H1 (cell line): ENCODE measurements at regions not wholly inside any gene's neighbourhood (a gene's known extent, or its start where the extent isn't known, plus 50 kb on each side); places are given as distances from the start of the nearest gene placed in this dataset.

ENCODE experiments used
- CTCF ChIA-PET: fragments of 300-600 bp; sonication (Branson Sonifier 250); formaldehyde crosslinking; loops from one replicate; lab custom pipeline; 2021; ENCODE audit not compliant: partially characterized antibody; lab: Charles Lee
- POLR2A ChIA-PET: fragments of 300-600 bp; sonication (Branson Sonifier 250); formaldehyde crosslinking; loops from one replicate; lab custom pipeline; 2021; ENCODE audit warnings: inconsistent platforms; ENCODE audit not compliant: partially characterized antibody; lab: Charles Lee
- DNase-seq, 2 experiments: peaks; one replicate each; pipeline versions ENCODE4 v3.0.0 to v3.0.0-alpha.2; 2010 to 2022; ENCODE audit warnings: low spot score in 2 of 2, low read depth in 1 of 2, mixed read lengths in 1 of 2
- FAIRE-seq: peaks from 2 replicates; lab custom pipeline; 2011; peaks lifted over from hg19 to GRCh38; lab: Jason Lieb, UNC
- H2AFZ ChIP-seq: 2 replicates; pipeline ENCODE4 v1.8.1; 2012; ENCODE audit warnings: low read length, inconsistent platforms
- H2AK5ac ChIP-seq: 2 replicates; pipeline ENCODE4 v1.6.1; 2013; ENCODE audit warnings: low read depth, low read length
- H2BK120ac ChIP-seq: replicated peaks from 2 replicates; pipeline ENCODE3; 2013; ENCODE audit warnings: low read depth, low read length, inconsistent platforms
- H2BK12ac ChIP-seq: 2 replicates; pipeline ENCODE4 v1.6.1; 2013; ENCODE audit warnings: low read depth, low read length
- H2BK15ac ChIP-seq: 2 replicates; pipeline ENCODE4 v1.6.1; 2013; ENCODE audit warnings: low read length
- H2BK20ac ChIP-seq: 2 replicates; pipeline ENCODE4 v1.6.1; 2013; ENCODE audit warnings: low read length
- H2BK5ac ChIP-seq: 2 replicates; pipeline ENCODE4 v1.6.1; 2013; ENCODE audit warnings: low read depth, low read length
- H3K14ac ChIP-seq: 2 replicates; pipeline ENCODE4 v1.6.1; 2013; ENCODE audit warnings: inconsistent platforms; ENCODE audit not compliant: insufficient read length
- H3K18ac ChIP-seq: 2 replicates; pipeline ENCODE4 v1.6.1; 2013; ENCODE audit warnings: low read length; ENCODE audit errors: extremely low read depth
- H3K23ac ChIP-seq: 2 replicates; pipeline ENCODE4 v1.6.1; 2013; ENCODE audit warnings: inconsistent platforms; ENCODE audit not compliant: insufficient read length
- H3K23me2 ChIP-seq: 2 replicates; pipeline ENCODE4 v1.6.1; 2013; ENCODE audit warnings: low read depth, low read length
- H3K27ac ChIP-seq: 2 replicates; pipeline ENCODE4 v1.6.1; 2011; ENCODE audit warnings: low read depth, low read length, inconsistent platforms
- H3K27me3 ChIP-seq, 4 experiments: replicated peaks in 1 of 4; 1 replicate in 1 of 4; 2 replicates in 3 of 4; pipeline versions ENCODE4 v1.6.1 to v1.8.1; 2011 to 2013; ENCODE audit warnings: low read length in 3 of 4, mild to moderate bottlenecking in 3 of 4, inconsistent platforms in 2 of 4, mixed read lengths in 2 of 4, moderate library complexity in 1 of 4; ENCODE audit not compliant: control insufficient read depth in 3 of 4, insufficient read depth in 3 of 4; ENCODE audit errors: extremely low read depth in 1 of 4
- H3K36me3 ChIP-seq, 4 experiments: 2 replicates each; pipeline versions ENCODE4 v1.6.1 to v1.8.1; 2011 to 2013; ENCODE audit warnings: mild to moderate bottlenecking in 4 of 4, low read length in 3 of 4, moderate library complexity in 2 of 4, control low read depth in 1 of 4, inconsistent platforms in 1 of 4; ENCODE audit not compliant: insufficient read depth in 4 of 4, control insufficient read depth in 2 of 4
- H3K4ac ChIP-seq: replicated peaks from 2 replicates; pipeline ENCODE3; 2013; ENCODE audit warnings: low read length, low read depth, mixed read lengths, inconsistent platforms; ENCODE audit not compliant: insufficient read length
- H3K4me1 ChIP-seq, 4 experiments: replicated peaks in 1 of 4; 1 replicate in 1 of 4; 2 replicates in 3 of 4; pipeline versions ENCODE4 v1.6.1 to v1.8.1; 2011 to 2013; ENCODE audit warnings: low read length in 3 of 4, inconsistent platforms in 2 of 4, mixed read lengths in 1 of 4; ENCODE audit not compliant: insufficient read depth in 4 of 4, control insufficient read depth in 3 of 4
- H3K4me2 ChIP-seq, 2 experiments: 2 replicates each; pipeline versions ENCODE4 v1.6.1 to v1.8.1; 2011 to 2013; ENCODE audit warnings: low read depth in 2 of 2, low read length in 2 of 2, control low read depth in 1 of 2, inconsistent platforms in 1 of 2, mild to moderate bottlenecking in 1 of 2; ENCODE audit not compliant: insufficient read depth in 1 of 2
- H3K4me3 ChIP-seq, 4 experiments: fragments of 200-600, 300-600 bp in 1 of 4; sonication (generic), shearing (Covaris generic), sonication (Bioruptor Twin) in 1 of 4; 2 replicates each; pipeline versions ENCODE4 v1.5.1 to v1.8.1; 2011 to 2016; ENCODE audit warnings: low read length in 4 of 4, low read depth in 3 of 4, control low read depth in 2 of 4, inconsistent platforms in 2 of 4, mild to moderate bottlenecking in 2 of 4, mixed read lengths in 1 of 4, moderate library complexity in 1 of 4; ENCODE audit not compliant: insufficient read depth in 2 of 4; ENCODE audit errors: extremely low read depth in 1 of 4
- H3K56ac ChIP-seq: replicated peaks from 2 replicates; pipeline ENCODE3; 2013; ENCODE audit warnings: low read depth, mild to moderate bottlenecking, mixed read lengths, low read length, inconsistent platforms; ENCODE audit not compliant: insufficient read length
- H3K79me1 ChIP-seq: 2 replicates; pipeline ENCODE4 v1.6.1; 2013; ENCODE audit warnings: low read depth, low read length, control low read depth
- H3K79me2 ChIP-seq, 2 experiments: 2 replicates each; pipeline versions ENCODE4 v1.6.1 to v1.8.1; 2012 to 2013; ENCODE audit warnings: low read length in 2 of 2, mild to moderate bottlenecking in 2 of 2, inconsistent platforms in 1 of 2; ENCODE audit not compliant: insufficient read depth in 2 of 2, control insufficient read depth in 1 of 2
- H3K9ac ChIP-seq, 4 experiments: replicated peaks in 1 of 4; 1 replicate in 1 of 4; 2 replicates in 3 of 4; pipeline versions ENCODE4 v1.6.1 to v1.8.1; 2011 to 2013; ENCODE audit warnings: low read depth in 3 of 4, low read length in 3 of 4, control low read depth in 2 of 4, mild to moderate bottlenecking in 2 of 4, moderate library complexity in 2 of 4, inconsistent platforms in 1 of 4; ENCODE audit errors: extremely low read depth in 1 of 4
- H3K9me3 ChIP-seq, 2 experiments: 2 replicates each; pipeline versions ENCODE4 v1.6.1 to v1.8.1; 2012 to 2013; ENCODE audit warnings: mild to moderate bottlenecking in 2 of 2, moderate library complexity in 2 of 2, control low read depth in 1 of 2, inconsistent platforms in 1 of 2, low read depth in 1 of 2, low read length in 1 of 2, mixed read lengths in 1 of 2; ENCODE audit not compliant: insufficient read depth in 2 of 2
- H4K20me1 ChIP-seq, 2 experiments: replicated peaks in 1 of 2; 2 replicates each; pipeline versions ENCODE3 to v1.8.1; 2011 to 2013; ENCODE audit warnings: inconsistent platforms in 2 of 2, low read length in 2 of 2, mild to moderate bottlenecking in 1 of 2; ENCODE audit not compliant: insufficient read depth in 2 of 2, control insufficient read depth in 1 of 2
- H4K5ac ChIP-seq: 2 replicates; pipeline ENCODE4 v1.6.1; 2013; ENCODE audit warnings: low read length, low read depth, mixed read lengths, inconsistent platforms; ENCODE audit not compliant: insufficient read length
- H4K8ac ChIP-seq: 2 replicates; pipeline ENCODE4 v1.8.0; 2013; ENCODE audit warnings: mild to moderate bottlenecking, moderate library complexity, low read length, inconsistent platforms; ENCODE audit not compliant: insufficient read depth; ENCODE audit errors: extremely low read depth
- H4K91ac ChIP-seq: replicated peaks from 2 replicates; pipeline ENCODE3; 2013; ENCODE audit warnings: low read length, mixed read lengths, inconsistent platforms; ENCODE audit not compliant: insufficient read length
- CTBP2 ChIP-seq: IDR thresholded peaks from 2 replicates; pipeline ENCODE4 v1.7.0; 2011; ENCODE audit warnings: borderline replicate concordance, mild to moderate bottlenecking, moderate library complexity, mixed read lengths, low read length; ENCODE audit not compliant: insufficient read depth, insufficient read length
- EP300 ChIP-seq, 2 experiments: IDR thresholded peaks; 1 replicate in 1 of 2; 2 replicates in 1 of 2; pipeline ENCODE4 v1.6.1; 2011 to 2012; ENCODE audit warnings: low read depth in 2 of 2, low read length in 2 of 2, mild to moderate bottlenecking in 2 of 2, borderline replicate concordance in 1 of 2, inconsistent platforms in 1 of 2, moderate library complexity in 1 of 2
- HDAC6 ChIP-seq: IDR thresholded peaks from one replicate; pipeline ENCODE4 v1.7.1; 2012; ENCODE audit warnings: low read depth, mild to moderate bottlenecking, inconsistent platforms, low read length, moderate library complexity
- JUND ChIP-seq: IDR thresholded peaks from 2 replicates; pipeline ENCODE4 v1.6.1; 2011; ENCODE audit warnings: mild to moderate bottlenecking, improper control_type of control experiment, low read length
- KDM4A ChIP-seq: IDR thresholded peaks from one replicate; pipeline ENCODE4 v1.7.1; 2012; ENCODE audit warnings: low read depth, mild to moderate bottlenecking, moderate library complexity, low read length, inconsistent platforms; ENCODE audit not compliant: severe bottlenecking
- NRF1 ChIP-seq: IDR thresholded peaks from 2 replicates; pipeline ENCODE4 v1.6.1; 2011; ENCODE audit warnings: mild to moderate bottlenecking, low read depth, low read length, improper control_type of control experiment
- RXRA ChIP-seq: IDR thresholded peaks from 2 replicates; pipeline ENCODE4 v1.6.1; 2011; ENCODE audit warnings: low read depth, mild to moderate bottlenecking, low read length, moderate library complexity; ENCODE audit not compliant: insufficient read depth
- SP4 ChIP-seq: IDR thresholded peaks from 2 replicates; pipeline ENCODE4 v1.6.1; 2012; ENCODE audit warnings: low read length, inconsistent platforms
- TEAD4 ChIP-seq: IDR thresholded peaks from 2 replicates; pipeline ENCODE4 v1.6.1; 2012; ENCODE audit warnings: low read depth, low read length, inconsistent platforms, mixed read lengths
- WGBS, 2 experiments: shearing (Covaris generic) in 1 of 2; methylation state at CpG; one replicate each; pipeline versions ENCODE4 v1.1.6 to v1.1.7; 2013 to 2015; ENCODE audit warnings: low lambda C conversion rate in 2 of 2, mixed read lengths in 2 of 2, inconsistent platforms in 1 of 2, low coverage in 1 of 2, missing lambda C conversion rate in 1 of 2; ENCODE audit not compliant: insufficient replicate concordance in 2 of 2, insufficient coverage in 1 of 2, insufficient read length in 1 of 2; ENCODE audit errors: extremely low coverage in 1 of 2, missing lambda C conversion rate in 1 of 2; 5-methylcytosine and 5-hydroxymethylcytosine counted together
- TF ChIP-seq, protein P1 (sequence below): IDR thresholded peaks from 2 replicates; pipeline ENCODE4 v1.6.1; 2012; ENCODE audit warnings: inconsistent platforms
- TF ChIP-seq, protein P2 (sequence below): IDR thresholded peaks from 2 replicates; pipeline ENCODE4 v1.6.1; 2011; ENCODE audit warnings: low read depth, mild to moderate bottlenecking, low read length; ENCODE audit not compliant: insufficient read depth
- TF ChIP-seq, protein P3 (sequence below): IDR thresholded peaks from 2 replicates; pipeline ENCODE4 v1.6.1; 2012; ENCODE audit warnings: low read length, inconsistent platforms

DNA sequence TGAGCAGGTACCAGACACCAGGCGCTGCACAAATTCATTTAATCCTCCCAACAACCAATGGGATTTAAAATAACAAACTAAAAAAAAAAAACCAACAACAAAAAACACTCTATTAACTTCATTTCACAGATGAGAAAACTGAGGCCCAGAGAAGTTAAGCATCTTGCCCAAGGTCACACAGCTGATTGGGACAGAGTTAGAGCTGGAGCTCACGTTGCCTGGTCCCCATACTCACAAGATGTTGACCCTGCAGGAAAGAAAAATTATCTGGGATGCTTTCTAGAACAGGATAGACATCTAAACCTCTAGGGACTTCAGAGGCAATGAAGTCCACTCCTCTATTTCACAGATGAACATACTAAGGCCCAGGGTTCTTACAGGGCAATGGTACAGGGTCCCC is 175.3 kb downstream of the PSMG1 start:
- Histone ChIP-seq H3K4me1 (peaks cover 0 to 10% (median 4%) of the 10 kb centered on the region in 4 experiments; a peak in 5 of 7 replicates), H4K91ac (no peak overlapping the region), H3K4me3 (no peak overlapping the region), H3K79me1 (no peaks in the 10 kb centered on the region), H2AFZ (no peak overlapping the region), H3K14ac (no peak overlapping the region), H3K9me3 (no peaks in the 10 kb centered on the region), H2BK20ac (no peak overlapping the region), H4K5ac (no peak overlapping the region), H3K4ac (no peak overlapping the region), H4K20me1 (peaks cover 0 to 4% of the 10 kb centered on the region in 2 experiments), H3K56ac (no peak overlapping the region), H3K36me3 (no peaks in the 10 kb centered on the region; a peak in 1 of 8 replicates), H2BK5ac (no peak overlapping the region), H3K23me2 (peaks cover 7% of the 10 kb centered on the region), H3K23ac (no peak overlapping the region), H2BK15ac (no peak overlapping the region), H2BK12ac (no peak overlapping the region), H3K18ac (no peak overlapping the region), H3K4me2 (no peak overlapping the region), H3K79me2 (no peaks in the 10 kb centered on the region), H3K27ac (no peak overlapping the region), H2AK5ac (no peak overlapping the region), H3K9ac (no peak overlapping the region), H3K27me3 (no peaks in the 10 kb centered on the region; a peak in 1 of 7 replicates), H2BK120ac (no peak overlapping the region), H4K8ac (no peak overlapping the region)
- FAIRE-seq = no peak
- ChIA-PET CTCF (interaction anchor here (1.5 kb wide), 1 partner anchor 11 kb away, joined by 4 read pairs; no protein-coding TSS in a partner anchor), POLR2A (no interaction called here)
- DNase-seq = no peak
- WGBS, 2 experiments = 91% methylated on average over 2 of the region's 2 CpGs; no CpG with 5 or more reads in 1 of the 2 experiments
- no peak for TF ChIP-seq RXRA
- TF ChIP-seq, protein P1, sequence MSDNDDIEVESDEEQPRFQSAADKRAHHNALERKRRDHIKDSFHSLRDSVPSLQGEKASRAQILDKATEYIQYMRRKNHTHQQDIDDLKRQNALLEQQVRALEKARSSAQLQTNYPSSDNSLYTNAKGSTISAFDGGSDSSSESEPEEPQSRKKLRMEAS = no peak
- no peak for TF ChIP-seq JUND
- TF ChIP-seq NRF1 = no peak
- TF ChIP-seq SP4 = no peak
- TF ChIP-seq, protein P2, sequence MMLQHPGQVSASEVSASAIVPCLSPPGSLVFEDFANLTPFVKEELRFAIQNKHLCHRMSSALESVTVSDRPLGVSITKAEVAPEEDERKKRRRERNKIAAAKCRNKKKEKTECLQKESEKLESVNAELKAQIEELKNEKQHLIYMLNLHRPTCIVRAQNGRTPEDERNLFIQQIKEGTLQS = no peak
- no peak for TF ChIP-seq EP300 (IDR thresholded peaks at IDR 0.05; ENCODE audit: borderline replicate concordance in 1 of 2, low read depth in 2 of 2, low read length in 2 of 2)
- no peak for TF ChIP-seq TEAD4
- TF ChIP-seq KDM4A = no peak
- no peak for TF ChIP-seq HDAC6
- TF ChIP-seq, protein P3, sequence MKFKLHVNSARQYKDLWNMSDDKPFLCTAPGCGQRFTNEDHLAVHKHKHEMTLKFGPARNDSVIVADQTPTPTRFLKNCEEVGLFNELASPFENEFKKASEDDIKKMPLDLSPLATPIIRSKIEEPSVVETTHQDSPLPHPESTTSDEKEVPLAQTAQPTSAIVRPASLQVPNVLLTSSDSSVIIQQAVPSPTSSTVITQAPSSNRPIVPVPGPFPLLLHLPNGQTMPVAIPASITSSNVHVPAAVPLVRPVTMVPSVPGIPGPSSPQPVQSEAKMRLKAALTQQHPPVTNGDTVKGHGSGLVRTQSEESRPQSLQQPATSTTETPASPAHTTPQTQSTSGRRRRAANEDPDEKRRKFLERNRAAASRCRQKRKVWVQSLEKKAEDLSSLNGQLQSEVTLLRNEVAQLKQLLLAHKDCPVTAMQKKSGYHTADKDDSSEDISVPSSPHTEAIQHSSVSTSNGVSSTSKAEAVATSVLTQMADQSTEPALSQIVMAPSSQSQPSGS = no peak
- TF ChIP-seq CTBP2 = no peak
